K562 (cell line): ENCODE measurements at regions not wholly inside any gene's neighbourhood (a gene's known extent, or its start where the extent isn't known, plus 50 kb on each side); places are given as distances from the start of the nearest gene placed in this dataset.

Experiments
- CREB3 ChIP-seq: fragments of 450-650 bp; conservative IDR thresholded peaks from 2 replicates; pipeline ENCODE4 v1.6.1; 2016; ENCODE audit warnings: missing genetic modification characterization, low read depth, mild to moderate bottlenecking, missing compliant biosample characterization, moderate library complexity
- DMBX1 ChIP-seq: fragments of 250-450 bp; sonication (Bioruptor Pico); IDR thresholded peaks from 2 replicates; pipeline ENCODE4 v1.8.0; 2022; ENCODE audit warnings: inconsistent platforms, mild to moderate bottlenecking, moderate library complexity, borderline replicate concordance
- ETV5 ChIP-seq: sonication (generic); formaldehyde crosslinking; IDR thresholded peaks from 2 replicates; pipeline ENCODE4 v1.4.0; 2020; ENCODE audit warnings: low read depth, mild to moderate bottlenecking, missing genetic modification reagents
- HES1 ChIP-seq: fragments of 450-650 bp; IDR thresholded peaks from 2 replicates; pipeline ENCODE4 v1.6.1; 2016; ENCODE audit warnings: low read depth, mild to moderate bottlenecking, moderate library complexity
- PHF20 ChIP-seq: fragments of 450-650 bp; IDR thresholded peaks from 2 replicates; pipeline ENCODE4 v1.6.1; 2018; ENCODE audit not compliant: partially characterized antibody
- PHF21A ChIP-seq: fragments of 450-650 bp; IDR thresholded peaks from 2 replicates; pipeline ENCODE4 v1.6.1; 2017; ENCODE audit warnings: low read depth, borderline replicate concordance
- SOX6 ChIP-seq: fragments of 450-650 bp; IDR thresholded peaks from 2 replicates; pipeline ENCODE4 v1.6.1; 2014; ENCODE audit warnings: mild to moderate bottlenecking
- TBL1XR1 ChIP-seq, 2 experiments: IDR thresholded peaks; 2 replicates each; pipeline ENCODE4 v1.6.1; 2012; ENCODE audit warnings: improper control_type of control experiment in 2 of 2, low read length in 2 of 2, mild to moderate bottlenecking in 1 of 2
- TEAD4 ChIP-seq, 2 experiments: sonication (generic) in 1 of 2; formaldehyde crosslinking in 1 of 2; IDR thresholded peaks; 2 replicates each; pipeline versions ENCODE4 v1.6.1 to v1.8.0; 2012 to 2022; ENCODE audit warnings: borderline replicate concordance in 1 of 2, inconsistent platforms in 1 of 2, low read length in 1 of 2, mild to moderate bottlenecking in 1 of 2, missing genetic modification reagents in 1 of 2
- ZFP91 ChIP-seq: sonication (generic); formaldehyde crosslinking; IDR thresholded peaks from 2 replicates; pipeline ENCODE4 v1.8.0; 2022; ENCODE audit warnings: mild to moderate bottlenecking, missing genetic modification reagents
- ZNF280B ChIP-seq: fragments of 250-450 bp; sonication (Bioruptor Pico); IDR thresholded peaks from 2 replicates; pipeline ENCODE4 v1.5.1; 2021; ENCODE audit warnings: mild to moderate bottlenecking
- ZNF407 ChIP-seq: fragments of 450-650 bp; IDR thresholded peaks from 2 replicates; pipeline ENCODE4 v1.6.1; 2016; ENCODE audit warnings: low read depth
- ZNF41 ChIP-seq: fragments of 250-450 bp; sonication (Bioruptor Pico); conservative IDR thresholded peaks from 2 replicates; pipeline ENCODE4 v1.4.0; 2020; ENCODE audit warnings: mild to moderate bottlenecking
- ZNF764 ChIP-seq: fragments of 250-450 bp; sonication (Bioruptor Pico); IDR thresholded peaks from 2 replicates; pipeline ENCODE4 v1.4.0; 2020; ENCODE audit warnings: low read depth, mild to moderate bottlenecking, moderate library complexity

- TF ChIP-seq ETV5 (CRISPR knock-in tag) (peak; percentile 43; the same call in 1 of the 2 replicates), ZNF764 (CRISPR knock-in tag) (no peak), ZNF280B (CRISPR knock-in tag) (no peak), PHF20 (no peak), TEAD4 (IDR thresholded peaks at IDR 0.05; ENCODE audit: low read length) (peak; percentile 80), TEAD4 (CRISPR knock-in tag; IDR thresholded peaks at IDR 0.05; ENCODE audit: borderline replicate concordance) (no peak), TBL1XR1 (IDR thresholded peaks at IDR 0.05; ENCODE audit: low read length in 2 of 2) (peak in 1 of 2 experiments; percentile 83; a peak in 1 of 4 replicates), ZNF41 (CRISPR knock-in tag) (0 out of 2 replicates have a peak, but pooled peaks have one; percentile 17), CREB3 (tag) (peak; percentile 34; the same call in 1 of the 2 replicates), DMBX1 (CRISPR knock-in tag) (peak; percentile 90), ZFP91 (CRISPR knock-in tag) (no peak), ZNF407 (no peak), SOX6 (peak; percentile 62), PHF21A (no peak), HES1 (no peak; the same call in 1 of the 2 replicates)
These were observed 517.4 kb upstream of the JARID2 start (continued) for GRCh38 chr6:14728396-14729024.
